ENCODE measurements at regions not wholly inside any gene's neighbourhood (a gene's known extent, or its start where the extent isn't known, plus 50 kb on each side); places are given as distances from the start of the nearest gene placed in this dataset.

DNA sequence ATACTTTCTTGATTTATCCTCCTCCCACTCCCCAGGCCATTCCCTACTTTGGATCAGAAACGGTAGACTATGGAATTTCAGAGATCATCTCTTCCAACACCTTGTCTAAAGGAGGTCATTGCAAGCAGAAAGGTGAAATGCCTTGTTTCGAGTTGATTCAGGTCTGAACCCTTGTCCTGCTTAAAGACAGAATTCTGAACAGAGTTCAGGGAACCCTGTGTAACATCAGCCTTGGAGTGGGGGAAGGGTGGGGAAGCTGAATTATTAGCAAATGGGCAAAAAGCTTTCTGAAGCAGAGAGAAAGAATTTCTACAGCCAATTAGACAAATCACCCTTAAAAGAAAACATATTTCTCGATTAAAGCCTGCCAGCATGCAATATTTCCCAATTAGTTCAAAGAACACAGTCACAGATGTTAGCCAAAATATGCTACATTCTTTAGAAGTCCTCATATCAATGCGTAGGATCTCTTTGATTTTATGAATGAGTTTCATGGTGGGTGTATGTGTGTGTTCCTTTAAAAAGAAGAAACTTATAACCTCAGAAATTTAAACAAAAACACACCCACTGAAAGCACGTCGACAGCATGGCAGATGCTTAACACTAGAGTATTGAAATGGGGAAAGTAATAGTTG, 353.1 kb downstream of the RND3 start:
- TF ChIP-seq, protein P1, sequence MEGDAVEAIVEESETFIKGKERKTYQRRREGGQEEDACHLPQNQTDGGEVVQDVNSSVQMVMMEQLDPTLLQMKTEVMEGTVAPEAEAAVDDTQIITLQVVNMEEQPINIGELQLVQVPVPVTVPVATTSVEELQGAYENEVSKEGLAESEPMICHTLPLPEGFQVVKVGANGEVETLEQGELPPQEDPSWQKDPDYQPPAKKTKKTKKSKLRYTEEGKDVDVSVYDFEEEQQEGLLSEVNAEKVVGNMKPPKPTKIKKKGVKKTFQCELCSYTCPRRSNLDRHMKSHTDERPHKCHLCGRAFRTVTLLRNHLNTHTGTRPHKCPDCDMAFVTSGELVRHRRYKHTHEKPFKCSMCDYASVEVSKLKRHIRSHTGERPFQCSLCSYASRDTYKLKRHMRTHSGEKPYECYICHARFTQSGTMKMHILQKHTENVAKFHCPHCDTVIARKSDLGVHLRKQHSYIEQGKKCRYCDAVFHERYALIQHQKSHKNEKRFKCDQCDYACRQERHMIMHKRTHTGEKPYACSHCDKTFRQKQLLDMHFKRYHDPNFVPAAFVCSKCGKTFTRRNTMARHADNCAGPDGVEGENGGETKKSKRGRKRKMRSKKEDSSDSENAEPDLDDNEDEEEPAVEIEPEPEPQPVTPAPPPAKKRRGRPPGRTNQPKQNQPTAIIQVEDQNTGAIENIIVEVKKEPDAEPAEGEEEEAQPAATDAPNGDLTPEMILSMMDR (IDR thresholded peaks at IDR 0.05; ENCODE audit: insufficient read depth, low read length, severe bottlenecking): no peak
- no peaks in the 10 kb centered on the region for H3K36me3 ChIP-seq (ENCODE audit: control insufficient read depth, insufficient read depth, low read length)
- DNase-seq (ENCODE audit: low read depth): no peak
- H3K27me3 ChIP-seq (ENCODE audit: control insufficient read depth, insufficient read depth, low read length): no peaks in the 10 kb centered on the region
- H3K4me3 ChIP-seq (ENCODE audit: low read depth, low read length): no peak overlapping the region
- no peak for FAIRE-seq

DNA sequence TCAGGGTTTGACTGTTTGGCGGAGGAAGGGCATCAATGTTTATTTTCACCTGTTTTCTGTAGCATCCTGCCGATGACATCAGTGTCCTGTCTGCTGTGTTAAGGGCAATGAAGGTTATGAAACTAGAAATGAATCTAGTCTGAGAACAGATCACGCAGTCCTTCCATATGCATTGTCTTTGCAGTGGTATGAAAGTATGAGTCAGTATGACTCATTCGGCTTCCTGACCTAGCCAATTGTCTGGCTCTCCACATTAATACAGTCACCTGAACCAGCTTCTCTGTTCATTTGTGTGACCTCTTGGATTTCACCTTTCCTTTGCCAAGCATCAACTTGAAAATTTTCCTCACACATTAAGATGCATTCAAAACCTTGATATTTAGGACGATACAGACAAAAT, 353.8 kb downstream of the RND3 start:
- Histone ChIP-seq H3K36me3 (ENCODE audit: control insufficient read depth, insufficient read depth, low read length) (no peaks in the 10 kb centered on the region), H3K4me3 (ENCODE audit: low read depth, low read length) (no peak overlapping the region), H3K27me3 (ENCODE audit: control insufficient read depth, insufficient read depth, low read length) (no peaks in the 10 kb centered on the region)
- DNase-seq (ENCODE audit: low read depth): peak; percentile 99
- peak; percentile 84 for FAIRE-seq
- TF ChIP-seq, protein P1 (IDR thresholded peaks at IDR 0.05; ENCODE audit: insufficient read depth, low read length, severe bottlenecking): no peak

DNA sequence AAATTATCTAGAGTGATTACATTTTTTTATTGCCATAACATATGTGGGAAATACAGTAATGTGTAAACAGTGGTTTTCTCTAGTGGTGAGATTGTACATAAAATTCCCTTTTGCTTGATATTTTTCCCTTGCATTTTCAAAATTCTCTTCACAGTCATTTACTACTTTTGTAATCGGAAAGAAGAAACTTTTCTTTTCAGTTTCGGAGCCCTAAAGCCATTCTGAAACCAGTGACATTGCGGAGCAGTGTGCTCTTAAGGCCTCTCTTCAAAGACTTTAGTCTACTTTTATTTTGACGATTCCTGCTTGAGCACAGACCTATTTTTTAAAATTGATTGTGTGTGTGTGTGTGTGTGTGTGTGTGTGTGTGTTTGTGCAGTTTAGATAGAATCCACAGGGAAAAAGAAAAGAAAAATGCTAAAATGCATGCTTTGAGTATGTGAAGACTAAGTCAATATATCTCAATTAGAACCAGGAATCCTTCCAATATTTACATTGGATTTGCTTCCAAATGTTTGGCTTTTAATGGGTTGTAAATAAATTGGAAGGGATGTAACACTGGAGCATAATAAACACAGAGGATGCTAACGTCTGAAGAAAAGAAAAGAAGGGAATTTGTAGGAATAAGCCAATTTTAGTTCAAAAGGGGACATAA, 357.4 kb downstream of the RND3 start:
- TF ChIP-seq, protein P1 (IDR thresholded peaks at IDR 0.05; ENCODE audit: insufficient read depth, low read length, severe bottlenecking): no peak
- Histone ChIP-seq H3K4me3 (ENCODE audit: low read depth, low read length) (no peak overlapping the region), H3K36me3 (ENCODE audit: control insufficient read depth, insufficient read depth, low read length) (no peaks in the 10 kb centered on the region), H3K27me3 (ENCODE audit: control insufficient read depth, insufficient read depth, low read length) (no peaks in the 10 kb centered on the region)
- FAIRE-seq (no peak), DNase-seq (ENCODE audit: low read depth) (no peak)

DNA sequence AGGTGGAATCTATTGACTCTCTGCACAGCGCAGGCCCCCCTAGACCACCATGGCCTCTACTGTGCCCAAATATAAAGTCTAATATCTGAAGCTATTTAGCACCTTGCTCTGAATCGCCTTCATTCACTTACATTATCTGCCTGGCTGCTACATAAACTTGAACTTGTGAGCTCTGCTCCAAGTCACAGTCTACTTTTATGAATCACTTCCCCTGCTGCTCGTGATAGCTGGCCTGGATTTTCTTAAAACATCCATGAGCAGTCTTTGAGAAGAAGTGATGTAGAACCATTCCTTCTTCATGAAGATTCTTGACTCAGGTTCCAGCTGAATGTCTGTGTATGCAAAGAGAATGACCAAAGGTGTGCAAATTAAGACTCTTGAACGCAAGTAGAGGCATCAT, 359.5 kb downstream of the RND3 start:
- TF ChIP-seq, protein P1 (IDR thresholded peaks at IDR 0.05; ENCODE audit: insufficient read depth, low read length, severe bottlenecking): no peak
- no peak overlapping the region for H3K4me3 ChIP-seq (ENCODE audit: low read depth, low read length)
- DNase-seq (ENCODE audit: low read depth) (peak; percentile 60), FAIRE-seq (no peak)
- H3K36me3 ChIP-seq (ENCODE audit: control insufficient read depth, insufficient read depth, low read length): no peaks in the 10 kb centered on the region
- no peaks in the 10 kb centered on the region for H3K27me3 ChIP-seq (ENCODE audit: control insufficient read depth, insufficient read depth, low read length)

DNA sequence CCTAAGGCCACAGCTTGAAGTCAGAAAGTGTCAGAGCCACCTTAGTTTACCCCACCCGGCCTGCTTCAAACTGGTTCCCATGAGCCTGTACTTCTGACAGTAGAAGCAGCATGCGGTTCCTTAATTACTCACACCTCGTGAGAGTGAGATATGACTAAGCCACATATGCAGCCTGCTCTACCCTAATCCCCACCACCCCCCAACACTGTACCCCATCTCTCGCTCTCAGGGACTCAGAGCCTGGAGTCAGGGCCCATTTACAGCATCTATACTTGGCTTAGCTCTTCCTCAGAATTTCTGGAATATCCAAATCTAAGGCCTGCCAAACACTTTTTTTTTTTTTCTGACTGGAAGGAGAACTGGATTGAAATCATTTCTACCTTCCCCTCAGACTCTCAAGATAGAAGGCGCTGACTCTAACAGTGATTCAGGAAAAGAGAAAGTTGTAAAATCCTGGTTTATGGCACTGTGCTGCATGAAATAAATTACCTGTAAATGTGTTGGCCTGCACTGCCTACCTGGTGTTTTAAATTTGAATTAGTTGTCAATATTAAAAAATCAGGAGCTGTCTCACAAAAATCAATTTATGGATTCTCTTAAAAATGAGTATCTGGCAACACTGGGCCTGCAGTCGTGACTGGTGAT, 360.0 kb downstream of the RND3 start:
- no peaks in the 10 kb centered on the region for H3K36me3 ChIP-seq (ENCODE audit: control insufficient read depth, insufficient read depth, low read length)
- no peaks in the 10 kb centered on the region for H3K27me3 ChIP-seq (ENCODE audit: control insufficient read depth, insufficient read depth, low read length)
- DNase-seq (ENCODE audit: low read depth) (peak; percentile 63), FAIRE-seq (no peak)
- TF ChIP-seq, protein P1 (IDR thresholded peaks at IDR 0.05; ENCODE audit: insufficient read depth, low read length, severe bottlenecking): no peak
- H3K4me3 ChIP-seq (ENCODE audit: low read depth, low read length): no peak overlapping the region

All from bronchial epithelial cell (primary cell).